Fibroblast of villous mesenchyme (primary cell): ENCODE measurements at regions not wholly inside any gene's neighbourhood (a gene's known extent, or its start where the extent isn't known, plus 50 kb on each side); places are given as distances from the start of the nearest gene placed in this dataset.

Experiments
- DNase-seq: peaks from one replicate; pipeline ENCODE4 v3.0.0-alpha.2; 2010; ENCODE audit warnings: low read depth
- H3K4me3 ChIP-seq: 2 replicates; pipeline ENCODE4 v1.5.1; 2011; ENCODE audit warnings: low read depth, mild to moderate bottlenecking, low read length
- CTCF ChIP-seq: IDR thresholded peaks from 2 replicates; pipeline ENCODE4 v1.5.1; 2012; ENCODE audit warnings: low read depth, mild to moderate bottlenecking, low read length; ENCODE audit not compliant: insufficient read depth

GRCh38 chr5:74027732-74028338, 401.8 kb downstream of the ARHGEF28 start:
- no peak for TF ChIP-seq CTCF

GRCh38 chr5:74026310-74026709, 400.3 kb downstream of the ARHGEF28 start:
- DNase-seq = no peak
- no peak overlapping the region for H3K4me3 ChIP-seq
- no peak for TF ChIP-seq CTCF

More at GRCh38 chr5:74027732-74028338, 401.8 kb downstream of the ARHGEF28 start:
- no peak overlapping the region for H3K4me3 ChIP-seq
- no peak for DNase-seq

- TF ChIP-seq CTCF = no peak
- no peak overlapping the region for H3K4me3 ChIP-seq
- no peak for DNase-seq
Measured at GRCh38 chr5:74021126-74021525, 395.1 kb downstream of the ARHGEF28 start.

GRCh38 chr5:74020503-74020902, 394.5 kb downstream of the ARHGEF28 start:
- TF ChIP-seq CTCF = no peak
- no peak for DNase-seq
- no peak overlapping the region for H3K4me3 ChIP-seq

- no peak for DNase-seq
- no peak for TF ChIP-seq CTCF
- H3K4me3 ChIP-seq = no peak overlapping the region
Measured at GRCh38 chr5:74019923-74020322, 393.9 kb downstream of the ARHGEF28 start.

GRCh38 chr5:74017786-74018211, 391.8 kb downstream of the ARHGEF28 start:
- peak; percentile 28 for DNase-seq
- no peak for TF ChIP-seq CTCF
- no peak overlapping the region for H3K4me3 ChIP-seq

GRCh38 chr5:74017112-74017511, 391.1 kb downstream of the ARHGEF28 start:
- no peak for TF ChIP-seq CTCF
- H3K4me3 ChIP-seq = no peak overlapping the region
- no peak for DNase-seq
